Body of pancreas (tissue), 4 donors: ENCODE measurements at regions not wholly inside any gene's neighbourhood (a gene's known extent, or its start where the extent isn't known, plus 50 kb on each side); places are given as distances from the start of the nearest gene placed in this dataset.

Experiments
- ATAC-seq: fragments of 150-250 bp; one replicate; pipeline ENCODE4 v1.9.1; 2016
- DNase-seq, 4 donors: peaks; one replicate each; pipeline ENCODE4 v3.0.0-alpha.2; 2019
- H3K27ac ChIP-seq, 4 donors: fragments of 200-600 bp; sonication (generic); 1 replicate in 3 of 4; 2 replicates in 1 of 4; pipeline versions ENCODE4 v1.5.1 to v1.6.1; 2016 to 2019; ENCODE audit warnings: mild to moderate bottlenecking in 1 of 4, mixed read lengths in 1 of 4, moderate library complexity in 1 of 4
- H3K27me3 ChIP-seq, 2 donors: fragments of 200-600 bp; sonication (generic); one replicate each; pipeline ENCODE4 v1.6.0; 2016; ENCODE audit warnings: mild to moderate bottlenecking in 1 of 2
- H3K36me3 ChIP-seq, 2 donors: fragments of 200-600 bp; sonication (generic); replicated peaks in 1 of 2; 2 replicates each; pipeline ENCODE4 v1.5.1; 2016; ENCODE audit warnings: low read depth in 2 of 2; ENCODE audit not compliant: insufficient read depth in 1 of 2
- H3K4me1 ChIP-seq: fragments of 200-600 bp; sonication (generic); one replicate; pipeline ENCODE4 v1.6.0; 2016
- H3K4me3 ChIP-seq, 2 donors: fragments of 200-600 bp; sonication (generic); 1 replicate in 1 of 2; 2 replicates in 1 of 2; pipeline ENCODE4 v1.5.1; 2016 to 2019
- H3K9me3 ChIP-seq, 3 donors: fragments of 200-600 bp; sonication (generic); 1 replicate in 2 of 3; 2 replicates in 1 of 3; pipeline ENCODE4 v1.5.1; 2016
- POLR2A ChIP-seq, 3 donors: fragments of 450-650 bp; IDR thresholded peaks; one replicate each; pipeline ENCODE4 v1.6.1; 2016; ENCODE audit warnings: antibody characterized with exemption in 3 of 3, mild to moderate bottlenecking in 2 of 3
- WGBS, 2 donors: methylation state at CpG; one replicate each; pipeline ENCODE4 v1.1.5; 2017; 5-methylcytosine and 5-hydroxymethylcytosine counted together
- intact Hi-C: fragments of 100-400 bp; cut with DNase I; formaldehyde crosslinking; loops from one replicate; pipeline ENCODE4 v1.15.1; 2023
- TF ChIP-seq, protein P1 (sequence below), 7 experiments: fragments of 450-650 bp in 4 of 7; fragments of 200-600 bp in 3 of 7; sonication (generic) in 3 of 7; IDR thresholded peaks; one replicate each; pipeline ENCODE4 v1.5.1; 2016 to 2019; ENCODE audit warnings: antibody characterized with exemption in 7 of 7

DNA sequence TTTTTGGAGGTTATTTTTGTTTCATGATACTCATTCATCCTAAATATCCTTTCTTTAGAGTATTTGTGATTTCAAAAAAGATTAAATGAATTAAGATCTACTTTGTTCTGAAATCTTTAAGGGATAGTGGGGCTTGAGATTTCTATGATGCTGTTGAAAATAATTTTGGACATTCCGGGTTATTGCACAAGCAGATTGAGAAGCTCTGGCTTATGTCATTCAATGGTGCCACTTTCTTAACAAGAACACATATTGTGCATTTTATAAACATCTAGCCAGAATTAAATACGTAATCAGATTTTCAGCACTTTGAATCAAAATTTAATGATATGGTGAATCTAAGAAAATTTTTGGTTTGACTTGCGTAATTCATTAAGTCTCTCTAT is 207.7 kb upstream of the COL3A1 start:
- Histone ChIP-seq H3K36me3 (no peaks in the 10 kb centered on the region), H3K4me1 (no peaks in the 10 kb centered on the region), H3K27ac (no peak overlapping the region), H3K27me3 (no peaks in the 10 kb centered on the region), H3K4me3 (no peak overlapping the region), H3K9me3 (no peaks in the 10 kb centered on the region)
- DNase-seq (no peak), ATAC-seq (no peak)
- WGBS, 2 donors: 87 to 90% methylated on average over 3 of the region's 3 CpGs
- intact Hi-C loops: no loop called here
- TF ChIP-seq POLR2A (IDR thresholded peaks at IDR 0.05): no peak
- TF ChIP-seq, protein P1, sequence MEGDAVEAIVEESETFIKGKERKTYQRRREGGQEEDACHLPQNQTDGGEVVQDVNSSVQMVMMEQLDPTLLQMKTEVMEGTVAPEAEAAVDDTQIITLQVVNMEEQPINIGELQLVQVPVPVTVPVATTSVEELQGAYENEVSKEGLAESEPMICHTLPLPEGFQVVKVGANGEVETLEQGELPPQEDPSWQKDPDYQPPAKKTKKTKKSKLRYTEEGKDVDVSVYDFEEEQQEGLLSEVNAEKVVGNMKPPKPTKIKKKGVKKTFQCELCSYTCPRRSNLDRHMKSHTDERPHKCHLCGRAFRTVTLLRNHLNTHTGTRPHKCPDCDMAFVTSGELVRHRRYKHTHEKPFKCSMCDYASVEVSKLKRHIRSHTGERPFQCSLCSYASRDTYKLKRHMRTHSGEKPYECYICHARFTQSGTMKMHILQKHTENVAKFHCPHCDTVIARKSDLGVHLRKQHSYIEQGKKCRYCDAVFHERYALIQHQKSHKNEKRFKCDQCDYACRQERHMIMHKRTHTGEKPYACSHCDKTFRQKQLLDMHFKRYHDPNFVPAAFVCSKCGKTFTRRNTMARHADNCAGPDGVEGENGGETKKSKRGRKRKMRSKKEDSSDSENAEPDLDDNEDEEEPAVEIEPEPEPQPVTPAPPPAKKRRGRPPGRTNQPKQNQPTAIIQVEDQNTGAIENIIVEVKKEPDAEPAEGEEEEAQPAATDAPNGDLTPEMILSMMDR (IDR thresholded peaks at IDR 0.05): no peak

DNA sequence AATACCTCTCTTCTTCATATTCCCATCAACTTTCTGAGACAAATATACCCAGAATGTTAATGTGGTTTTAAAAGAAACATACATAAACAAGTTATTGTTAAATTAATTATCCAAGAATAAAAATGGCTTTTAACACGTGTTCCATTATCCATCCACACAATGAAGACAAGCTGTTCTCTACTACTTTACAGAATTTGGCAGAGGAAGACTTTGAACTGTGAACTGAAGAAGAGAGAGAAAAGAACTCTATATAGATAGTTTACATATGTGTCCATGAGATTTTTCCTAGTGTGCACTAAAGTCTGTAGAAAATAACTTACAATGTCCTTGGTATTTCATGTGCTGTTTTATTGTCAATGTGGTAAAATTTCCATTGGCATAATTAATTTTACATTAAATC is 207.0 kb upstream of the COL3A1 start:
- no peak for ATAC-seq
- TF ChIP-seq, protein P1 (IDR thresholded peaks at IDR 0.05): no peak
- no peak for TF ChIP-seq POLR2A (IDR thresholded peaks at IDR 0.05)
- H3K9me3 ChIP-seq: no peaks in the 10 kb centered on the region
- DNase-seq: no peak
- H3K27me3 ChIP-seq: no peaks in the 10 kb centered on the region
- 44 to 54% methylated on average over 1 of the region's 1 CpG for WGBS, 2 donors
- no peaks in the 10 kb centered on the region for H3K4me1 ChIP-seq
- H3K27ac ChIP-seq: no peak overlapping the region
- intact Hi-C loops: no loop called here
- H3K4me3 ChIP-seq: no peak overlapping the region
- no peaks in the 10 kb centered on the region for H3K36me3 ChIP-seq

- intact Hi-C loops: no loop called here
- Histone ChIP-seq H3K4me3 (no peak overlapping the region), H3K9me3 (no peaks in the 10 kb centered on the region), H3K27me3 (no peaks in the 10 kb centered on the region), H3K27ac (no peak overlapping the region), H3K36me3 (no peaks in the 10 kb centered on the region), H3K4me1 (no peaks in the 10 kb centered on the region)
- ATAC-seq (no peak), DNase-seq (no peak)
- WGBS, 2 donors: 60 to 62% methylated on average over 5 of the region's 5 CpGs
- TF ChIP-seq, protein P1 (IDR thresholded peaks at IDR 0.05): no peak
- no peak for TF ChIP-seq POLR2A (IDR thresholded peaks at IDR 0.05)
These were observed 203.9 kb upstream of the COL3A1 start for GRCh38 chr2:188770296-188770695.

GRCh38 chr2:188773075-188773474 is 201.1 kb upstream of the COL3A1 start:
- DNase-seq: no peak
- Histone ChIP-seq H3K27me3 (no peaks in the 10 kb centered on the region), H3K36me3 (no peaks in the 10 kb centered on the region), H3K4me3 (no peak overlapping the region), H3K4me1 (no peaks in the 10 kb centered on the region), H3K9me3 (no peaks in the 10 kb centered on the region), H3K27ac (no peak overlapping the region)
- intact Hi-C loops: no loop called here
- no peak for ATAC-seq
- TF ChIP-seq, protein P1 (IDR thresholded peaks at IDR 0.05): no peak
- TF ChIP-seq POLR2A (IDR thresholded peaks at IDR 0.05): no peak

GRCh38 chr2:188776634-188777033 is 197.5 kb upstream of the COL3A1 start:
- WGBS, 2 donors: 79 to 95% methylated on average over 1 of the region's 1 CpG
- DNase-seq: no peak
- Histone ChIP-seq H3K4me1 (no peaks in the 10 kb centered on the region), H3K36me3 (no peaks in the 10 kb centered on the region), H3K4me3 (no peak overlapping the region), H3K9me3 (no peaks in the 10 kb centered on the region), H3K27ac (no peak overlapping the region), H3K27me3 (no peaks in the 10 kb centered on the region)
- TF ChIP-seq, protein P1 (IDR thresholded peaks at IDR 0.05): no peak
- TF ChIP-seq POLR2A (IDR thresholded peaks at IDR 0.05): no peak
- no peak for ATAC-seq
- intact Hi-C loops: no loop called here
